ENCODE measurements at regions not wholly inside any gene's neighbourhood (a gene's known extent, or its start where the extent isn't known, plus 50 kb on each side); places are given as distances from the start of the nearest gene placed in this dataset.

DNA sequence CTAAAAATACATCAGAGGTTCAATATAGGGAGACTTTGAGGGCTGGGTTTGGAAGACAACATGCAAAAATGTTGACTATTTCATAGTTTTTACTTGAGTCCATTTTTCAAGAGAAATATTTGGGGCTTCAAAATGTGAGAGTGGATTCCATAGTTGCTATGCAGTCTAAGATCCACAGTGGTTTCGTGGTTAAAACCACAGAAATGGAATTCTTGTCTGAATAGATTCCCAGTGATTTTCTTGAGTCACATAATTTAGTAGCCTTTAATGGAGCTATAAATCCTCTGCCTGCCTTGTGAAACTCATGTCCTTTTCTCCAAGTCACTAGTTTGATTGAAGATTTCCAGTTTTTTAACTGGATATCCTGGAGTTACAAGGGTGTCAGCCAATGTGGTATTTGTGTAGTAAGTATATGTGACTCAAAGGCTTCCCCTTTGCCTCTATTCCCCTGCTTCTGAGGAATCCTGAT lies 94.7 kb upstream of the RBMS3 start:
- TF ChIP-seq GATA2 (IDR thresholded peaks at IDR 0.05; ENCODE audit: low read depth, low read length) (no peak), GATA3 (IDR thresholded peaks at IDR 0.05; ENCODE audit: low read depth, low read length) (no peak)

GRCh38 chr3:29186982-29187725 lies 93.7 kb upstream of the RBMS3 start:
- TF ChIP-seq GATA2 (IDR thresholded peaks at IDR 0.05; ENCODE audit: low read depth, low read length) (no peak), GATA3 (IDR thresholded peaks at IDR 0.05; ENCODE audit: low read depth, low read length) (no peak)

DNA sequence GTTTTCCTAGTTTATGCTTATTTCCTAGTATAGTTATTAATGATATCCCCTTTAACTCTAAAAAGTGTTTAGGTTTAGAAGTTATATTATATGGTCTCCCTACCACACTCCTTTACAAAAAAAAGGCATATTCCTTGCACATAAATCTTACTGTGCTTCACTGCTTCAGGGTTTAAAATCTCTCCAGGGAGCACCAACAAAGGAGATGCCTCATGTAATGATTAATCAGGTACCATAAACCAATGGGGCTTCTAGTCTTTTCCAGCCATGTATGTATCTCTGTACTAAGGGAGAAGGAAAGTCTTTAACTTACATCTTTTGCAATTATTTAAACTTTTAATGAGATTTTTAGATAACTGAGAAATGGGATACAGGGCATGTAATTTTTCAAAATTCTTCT lies 91.5 kb upstream of the RBMS3 start:
- no peak for TF ChIP-seq GATA2 (IDR thresholded peaks at IDR 0.05; ENCODE audit: low read depth, low read length)
- no peak for TF ChIP-seq GATA3 (IDR thresholded peaks at IDR 0.05; ENCODE audit: low read depth, low read length)

- TF ChIP-seq GATA2 (IDR thresholded peaks at IDR 0.05; ENCODE audit: low read depth, low read length) = no peak
- TF ChIP-seq GATA3 (IDR thresholded peaks at IDR 0.05; ENCODE audit: low read depth, low read length) = no peak
Measured at GRCh38 chr3:29194139-29194538, 86.7 kb upstream of the RBMS3 start.

DNA sequence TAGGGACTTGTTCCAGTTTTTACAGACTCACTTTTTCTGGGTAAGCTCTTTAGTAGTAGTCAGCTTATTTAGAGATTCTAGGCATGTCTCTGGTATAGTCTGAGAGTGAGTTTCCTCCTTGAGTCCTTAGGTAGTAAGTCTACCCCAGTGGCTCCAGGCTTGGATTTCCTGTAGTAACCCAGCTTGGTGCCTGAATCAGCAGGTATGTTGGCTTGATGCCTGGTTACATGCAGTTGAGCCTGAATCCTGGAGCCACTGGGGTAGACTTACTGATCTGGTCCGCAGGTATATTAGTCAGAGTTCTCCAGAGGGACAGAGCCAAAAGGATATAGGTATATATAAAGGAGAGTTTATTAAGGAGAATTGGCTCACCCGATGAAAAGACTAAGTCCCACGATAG lies 85.8 kb upstream of the RBMS3 start:
- TF ChIP-seq GATA3 (IDR thresholded peaks at IDR 0.05; ENCODE audit: low read depth, low read length) (no peak), GATA2 (IDR thresholded peaks at IDR 0.05; ENCODE audit: low read depth, low read length) (no peak)

DNA sequence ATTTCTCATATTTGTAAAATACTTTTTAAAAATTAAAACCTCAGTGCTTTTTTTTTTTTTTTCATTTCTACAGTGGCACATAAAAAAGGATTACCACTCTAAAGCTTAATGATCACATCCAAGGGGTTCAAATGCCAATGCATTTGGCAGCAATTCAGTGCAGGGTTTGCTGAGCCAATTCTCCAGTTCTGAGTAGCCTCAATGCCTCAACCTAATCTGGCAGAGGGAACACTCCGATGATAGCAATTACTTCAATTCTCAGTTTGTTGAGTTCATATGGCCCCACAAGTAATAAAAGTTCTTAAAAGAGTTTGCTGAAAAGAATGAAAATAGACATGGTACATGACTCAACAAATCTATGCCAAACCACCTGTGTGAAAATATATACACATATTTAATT lies 79.3 kb upstream of the RBMS3 start:
- TF ChIP-seq GATA2 (IDR thresholded peaks at IDR 0.05; ENCODE audit: low read depth, low read length) (no peak), GATA3 (IDR thresholded peaks at IDR 0.05; ENCODE audit: low read depth, low read length) (no peak)

DNA sequence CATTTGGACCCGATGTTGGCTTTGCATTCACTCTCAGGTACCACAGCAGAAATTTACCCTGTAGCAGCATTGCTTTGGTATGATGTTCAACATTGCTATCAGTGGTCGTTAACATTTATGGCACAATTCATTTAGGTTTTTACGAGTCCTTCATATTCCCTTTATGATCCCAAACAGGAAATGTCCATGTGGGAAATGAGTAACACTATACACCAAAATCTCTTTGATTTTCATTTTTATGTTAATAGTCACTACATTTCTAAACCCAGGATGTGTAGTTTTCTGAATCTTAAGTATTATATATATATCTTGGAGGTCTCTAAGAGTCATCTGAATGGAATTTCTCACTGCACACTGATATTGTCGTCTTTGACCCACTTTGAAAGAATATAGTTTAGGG lies 78.5 kb upstream of the RBMS3 start:
- no peak for TF ChIP-seq GATA2 (IDR thresholded peaks at IDR 0.05; ENCODE audit: low read depth, low read length)
- no peak for TF ChIP-seq GATA3 (IDR thresholded peaks at IDR 0.05; ENCODE audit: low read depth, low read length)

DNA sequence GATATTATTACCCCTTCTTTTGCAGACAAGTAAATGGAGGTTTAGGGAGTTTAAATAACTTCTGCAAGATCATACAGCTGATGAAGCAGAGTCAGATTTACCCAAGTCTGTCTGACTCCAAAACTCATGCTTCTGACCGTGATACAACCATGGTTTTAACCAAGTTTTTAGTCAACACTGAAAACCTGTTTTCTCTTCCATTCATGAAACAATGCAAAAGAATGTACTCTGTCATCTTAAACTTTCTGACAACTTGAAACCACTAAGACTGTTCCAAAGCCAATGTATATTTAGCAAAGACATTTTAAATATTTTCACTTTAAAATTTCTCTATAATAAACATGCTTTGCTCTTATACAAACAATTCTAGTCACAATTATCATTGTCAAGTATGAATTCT lies 77.0 kb upstream of the RBMS3 start:
- TF ChIP-seq GATA3 (IDR thresholded peaks at IDR 0.05; ENCODE audit: low read depth, low read length) = no peak
- no peak for TF ChIP-seq GATA2 (IDR thresholded peaks at IDR 0.05; ENCODE audit: low read depth, low read length)

DNA sequence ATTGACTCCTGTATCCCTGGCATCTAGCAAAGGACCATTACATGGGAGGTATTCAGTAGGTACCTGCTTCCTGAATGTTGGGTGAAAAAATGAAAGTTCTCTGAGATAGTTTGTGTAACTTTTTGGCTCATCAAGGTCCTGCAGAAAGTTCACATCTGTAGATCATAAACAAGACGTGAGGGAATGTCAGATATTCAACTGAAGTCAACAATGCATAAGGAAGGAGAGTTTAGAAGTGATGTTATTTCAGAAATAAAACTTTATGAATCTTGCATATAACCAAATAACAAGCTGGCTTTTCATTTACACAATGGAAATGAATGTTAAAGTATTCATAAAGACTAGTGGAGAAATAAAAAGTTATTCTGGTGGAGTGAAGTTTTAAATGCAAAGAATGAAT lies 73.4 kb upstream of the RBMS3 start:
- no peak for TF ChIP-seq GATA3 (IDR thresholded peaks at IDR 0.05; ENCODE audit: low read depth, low read length)
- no peak for TF ChIP-seq GATA2 (IDR thresholded peaks at IDR 0.05; ENCODE audit: low read depth, low read length)

DNA sequence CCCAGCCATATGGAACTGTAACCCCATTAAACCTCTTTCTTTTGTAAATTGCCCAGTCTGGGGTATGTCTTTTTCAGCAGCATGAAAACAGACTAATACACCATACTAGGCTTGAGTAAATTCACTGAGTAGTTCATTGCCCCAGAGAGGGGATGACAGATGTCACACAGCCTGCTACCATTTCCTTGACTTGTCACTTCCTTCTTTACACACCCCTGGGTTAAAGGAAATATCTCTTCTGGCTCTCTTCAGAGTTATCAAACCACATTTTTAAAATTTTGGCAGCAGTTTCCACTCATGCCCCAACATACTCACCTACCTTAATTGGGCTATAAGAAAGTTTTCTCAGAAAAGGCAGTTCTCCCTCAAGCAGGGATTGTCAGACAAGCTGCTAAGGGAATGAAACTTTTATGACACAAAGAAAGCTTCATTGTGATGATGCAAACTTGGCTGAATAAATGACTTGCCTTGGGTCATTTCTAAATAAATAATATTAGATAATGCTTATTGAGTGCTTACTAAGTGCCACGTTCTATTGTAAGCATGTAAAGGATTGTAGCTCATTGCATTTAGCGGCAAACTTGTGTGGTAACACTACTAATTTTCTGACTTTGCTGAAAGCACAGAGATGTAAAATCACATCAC lies 68.0 kb upstream of the RBMS3 start:
- TF ChIP-seq GATA3 (IDR thresholded peaks at IDR 0.05; ENCODE audit: low read depth, low read length) (no peak), GATA2 (IDR thresholded peaks at IDR 0.05; ENCODE audit: low read depth, low read length) (no peak)

- TF ChIP-seq GATA2 (IDR thresholded peaks at IDR 0.05; ENCODE audit: low read depth, low read length) (no peak), GATA3 (IDR thresholded peaks at IDR 0.05; ENCODE audit: low read depth, low read length) (no peak)
Measured at GRCh38 chr3:29214009-29214658, 66.7 kb upstream of the RBMS3 start.

DNA sequence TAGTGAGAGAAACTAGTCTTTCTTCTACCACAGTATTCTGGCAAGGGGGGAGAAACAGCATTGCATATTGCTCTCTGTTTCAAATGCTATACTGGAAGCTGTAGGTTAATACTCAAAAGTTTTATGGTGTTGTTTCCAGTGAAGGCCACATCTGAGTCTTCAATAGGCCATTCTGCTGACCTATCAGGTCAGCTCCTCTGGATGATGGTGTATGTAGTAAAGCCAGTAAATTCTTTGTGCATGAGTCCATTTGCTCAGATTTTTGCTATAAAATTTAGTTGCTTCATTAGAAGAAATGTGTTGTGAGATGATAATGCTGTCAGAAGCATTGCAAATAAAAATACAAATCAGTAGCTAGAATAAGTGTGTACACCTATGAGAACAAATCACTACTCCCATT lies 64.9 kb upstream of the RBMS3 start:
- TF ChIP-seq GATA2 (IDR thresholded peaks at IDR 0.05; ENCODE audit: low read depth, low read length) = no peak
- TF ChIP-seq GATA3 (IDR thresholded peaks at IDR 0.05; ENCODE audit: low read depth, low read length) = no peak

GRCh38 chr3:29226706-29227105 lies 54.2 kb upstream of the RBMS3 start:
- TF ChIP-seq GATA2 (IDR thresholded peaks at IDR 0.05; ENCODE audit: low read depth, low read length) (no peak), GATA3 (IDR thresholded peaks at IDR 0.05; ENCODE audit: low read depth, low read length) (no peak)

DNA sequence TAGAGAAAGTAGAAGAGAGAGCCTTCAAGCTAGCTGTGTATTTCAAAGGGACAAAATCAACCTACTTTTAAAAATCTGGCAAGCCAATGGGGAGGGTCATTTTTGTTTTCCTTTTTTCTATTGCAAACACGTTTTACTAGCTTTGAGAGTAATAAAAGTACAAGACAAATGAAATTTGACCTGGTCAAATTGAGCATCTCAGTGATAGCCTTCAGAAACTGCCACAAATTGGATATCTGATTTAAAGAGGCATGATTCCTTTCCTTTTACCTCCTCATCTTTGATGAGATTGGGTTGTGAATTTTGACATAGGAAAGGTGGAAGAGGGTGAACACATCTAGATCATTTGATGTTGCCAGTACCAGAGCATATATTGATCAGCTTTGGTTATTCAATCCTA lies 53.6 kb upstream of the RBMS3 start:
- TF ChIP-seq GATA2 (IDR thresholded peaks at IDR 0.05; ENCODE audit: low read depth, low read length) (no peak), GATA3 (IDR thresholded peaks at IDR 0.05; ENCODE audit: low read depth, low read length) (no peak)

Data from SH-SY5Y (cell line).